BE2C (cell line): ENCODE measurements at regions not wholly inside any gene's neighbourhood (a gene's known extent, or its start where the extent isn't known, plus 50 kb on each side); places are given as distances from the start of the nearest gene placed in this dataset.

Experiments
- DNase-seq: peaks from one replicate; pipeline ENCODE4 v3.0.0-alpha.2; 2020
- H3K27me3 ChIP-seq: fragments of 250-450 bp; sonication (Bioruptor Pico); 2 replicates; pipeline ENCODE4 v1.5.1; 2020; ENCODE audit warnings: mild to moderate bottlenecking
- H3K36me3 ChIP-seq: fragments of 250-450 bp; sonication (Bioruptor Pico); 2 replicates; pipeline ENCODE4 v1.5.1; 2020; ENCODE audit warnings: mild to moderate bottlenecking
- H3K4me1 ChIP-seq: fragments of 250-450 bp; sonication (Bioruptor Pico); 2 replicates; pipeline ENCODE4 v1.5.1; 2020
- H3K4me3 ChIP-seq: 2 replicates; pipeline ENCODE4 v1.5.1; 2011; ENCODE audit warnings: low read depth, low read length
- H3K9me3 ChIP-seq: fragments of 250-450 bp; sonication (Bioruptor Pico); 2 replicates; pipeline ENCODE4 v1.5.1; 2020
- TF ChIP-seq, protein P1 (sequence below): IDR thresholded peaks from 2 replicates; pipeline ENCODE4 v1.5.1; 2012; ENCODE audit warnings: mild to moderate bottlenecking, low read depth, low read length

DNA sequence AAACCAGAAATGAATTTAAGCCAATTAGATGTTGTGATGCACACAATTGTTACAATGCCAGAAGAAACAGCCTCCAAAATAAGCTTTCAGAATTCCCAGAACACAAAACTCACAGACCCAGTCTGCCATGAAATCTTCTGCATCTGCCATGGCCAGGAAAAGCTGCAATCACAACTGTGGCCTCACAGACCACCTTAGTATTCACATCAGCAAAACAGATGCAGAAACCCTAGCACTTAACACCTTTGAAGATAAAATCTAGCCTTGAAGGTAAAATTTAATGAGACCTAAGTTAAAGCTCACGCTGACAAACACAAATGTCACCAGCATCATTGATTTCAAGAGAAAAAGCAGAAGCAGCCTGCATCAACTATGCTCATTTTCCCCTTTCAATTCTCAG is 566.8 kb upstream of the TMPRSS15 start:
- H3K4me1 ChIP-seq, result no peaks in the 10 kb centered on the region

DNA sequence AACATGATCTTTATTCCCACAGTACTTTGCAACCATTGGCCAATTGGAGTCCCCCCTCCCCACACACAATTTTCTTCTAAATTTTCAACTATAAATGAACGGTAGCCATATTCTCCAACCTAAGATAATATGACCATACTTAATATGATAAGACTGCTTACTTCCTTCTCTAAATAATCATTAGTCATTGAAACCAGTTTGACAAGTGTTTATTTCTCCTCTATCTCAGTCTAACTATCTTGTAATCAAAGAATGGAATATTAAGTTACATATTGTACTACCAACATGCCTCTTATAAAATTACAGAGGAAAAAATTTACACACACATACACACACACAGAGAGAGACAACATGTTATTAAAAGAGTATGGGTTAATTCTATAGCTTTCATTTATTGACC is 567.4 kb upstream of the TMPRSS15 start:
- Histone ChIP-seq H3K27me3 (no peaks in the 10 kb centered on the region), H3K36me3 (no peaks in the 10 kb centered on the region), H3K4me3 (no peak overlapping the region), H3K9me3 (no peaks in the 10 kb centered on the region), H3K4me1 (no peaks in the 10 kb centered on the region)
- DNase-seq, result no peak
- TF ChIP-seq, protein P1, sequence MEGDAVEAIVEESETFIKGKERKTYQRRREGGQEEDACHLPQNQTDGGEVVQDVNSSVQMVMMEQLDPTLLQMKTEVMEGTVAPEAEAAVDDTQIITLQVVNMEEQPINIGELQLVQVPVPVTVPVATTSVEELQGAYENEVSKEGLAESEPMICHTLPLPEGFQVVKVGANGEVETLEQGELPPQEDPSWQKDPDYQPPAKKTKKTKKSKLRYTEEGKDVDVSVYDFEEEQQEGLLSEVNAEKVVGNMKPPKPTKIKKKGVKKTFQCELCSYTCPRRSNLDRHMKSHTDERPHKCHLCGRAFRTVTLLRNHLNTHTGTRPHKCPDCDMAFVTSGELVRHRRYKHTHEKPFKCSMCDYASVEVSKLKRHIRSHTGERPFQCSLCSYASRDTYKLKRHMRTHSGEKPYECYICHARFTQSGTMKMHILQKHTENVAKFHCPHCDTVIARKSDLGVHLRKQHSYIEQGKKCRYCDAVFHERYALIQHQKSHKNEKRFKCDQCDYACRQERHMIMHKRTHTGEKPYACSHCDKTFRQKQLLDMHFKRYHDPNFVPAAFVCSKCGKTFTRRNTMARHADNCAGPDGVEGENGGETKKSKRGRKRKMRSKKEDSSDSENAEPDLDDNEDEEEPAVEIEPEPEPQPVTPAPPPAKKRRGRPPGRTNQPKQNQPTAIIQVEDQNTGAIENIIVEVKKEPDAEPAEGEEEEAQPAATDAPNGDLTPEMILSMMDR, result no peak

More for the DNA sequence above, 566.8 kb upstream of the TMPRSS15 start:
- Histone ChIP-seq H3K4me3 (no peak overlapping the region), H3K36me3 (no peaks in the 10 kb centered on the region), H3K27me3 (no peaks in the 10 kb centered on the region), H3K9me3 (no peaks in the 10 kb centered on the region)
- TF ChIP-seq, protein P1, result no peak
- peak; percentile 50 for DNase-seq

DNA sequence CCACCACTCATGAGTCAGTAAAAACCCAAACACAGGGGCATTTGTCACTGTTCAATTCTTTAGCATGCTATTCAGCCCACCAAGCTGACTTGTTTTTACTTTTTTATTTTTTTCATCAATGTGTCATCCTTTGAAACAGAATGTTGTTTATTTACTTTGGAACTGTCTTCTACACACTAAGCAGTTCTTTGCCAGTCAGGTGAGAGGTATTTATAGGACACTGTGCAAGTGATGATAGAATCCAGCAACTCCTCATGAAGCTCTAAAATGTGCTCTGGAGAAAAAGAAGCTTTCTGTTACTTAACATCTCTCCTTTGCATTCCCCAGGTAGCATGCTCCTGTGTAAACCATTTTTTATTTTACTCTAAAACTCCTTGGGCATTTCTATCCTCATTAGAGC is 582.0 kb upstream of the TMPRSS15 start:
- H3K36me3 ChIP-seq, result no peaks in the 10 kb centered on the region
- no peak overlapping the region for H3K4me3 ChIP-seq
- no peaks in the 10 kb centered on the region for H3K27me3 ChIP-seq
- DNase-seq, result no peak
- peaks cover 3% of the 10 kb centered on the region; the same call in 1 of the 2 replicates for H3K4me1 ChIP-seq
- no peaks in the 10 kb centered on the region for H3K9me3 ChIP-seq
- TF ChIP-seq, protein P1, result no peak

DNA sequence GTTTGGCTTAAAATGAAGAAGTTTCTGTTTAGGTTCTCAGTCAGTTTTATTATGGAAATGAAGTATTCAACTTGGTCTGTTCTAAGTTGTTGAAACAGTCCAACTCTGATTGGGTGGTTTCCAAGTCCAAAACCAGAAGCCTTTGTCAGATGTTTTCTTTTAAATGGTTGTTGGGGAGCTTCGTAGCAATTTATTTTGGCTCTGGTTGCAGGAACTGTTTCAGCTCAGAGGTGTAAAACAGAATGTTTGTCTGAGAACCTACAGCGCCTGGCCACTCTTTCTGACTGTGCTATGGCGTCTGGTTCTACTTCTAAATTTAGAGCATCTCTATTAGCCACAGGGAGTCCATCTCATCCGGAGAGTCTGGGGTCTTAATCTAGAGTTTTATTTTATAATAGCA is 582.6 kb upstream of the TMPRSS15 start:
- H3K4me1 ChIP-seq, result peaks cover 3% of the 10 kb centered on the region; the same call in 1 of the 2 replicates
- no peaks in the 10 kb centered on the region for H3K9me3 ChIP-seq
- H3K27me3 ChIP-seq, result no peaks in the 10 kb centered on the region
- H3K4me3 ChIP-seq, result no peak overlapping the region
- H3K36me3 ChIP-seq, result no peaks in the 10 kb centered on the region
- TF ChIP-seq, protein P1, result no peak
- DNase-seq, result no peak

DNA sequence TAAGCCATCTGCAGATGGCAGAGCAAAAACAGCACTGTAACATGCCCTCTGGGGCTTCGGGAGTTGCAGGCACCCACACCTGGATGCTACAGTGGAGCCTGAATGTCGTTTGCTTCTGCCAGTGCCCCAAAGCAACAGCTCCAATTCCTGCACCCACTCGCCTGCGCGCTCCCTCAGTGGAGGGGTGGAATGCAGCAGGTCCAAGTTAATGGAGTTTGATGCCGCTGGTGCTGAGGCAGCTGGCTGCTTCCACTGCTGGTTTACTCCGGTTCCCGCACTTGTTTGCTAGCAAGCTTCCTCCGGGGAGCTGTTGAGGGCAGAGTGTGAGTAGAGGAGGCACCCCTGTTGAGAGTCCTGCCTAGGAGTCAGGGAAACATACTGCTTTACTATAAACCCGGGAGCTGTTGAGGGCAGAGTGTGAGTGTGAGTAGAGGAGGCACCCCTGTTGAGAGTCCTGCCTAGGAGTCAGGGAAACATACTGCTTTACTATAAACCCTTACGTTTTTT is 584.0 kb upstream of the TMPRSS15 start:
- no peaks in the 10 kb centered on the region for H3K27me3 ChIP-seq
- peak overlapping the region; percentile 36 for H3K4me3 ChIP-seq
- peaks cover 3% of the 10 kb centered on the region; the same call in 1 of the 2 replicates for H3K4me1 ChIP-seq
- H3K36me3 ChIP-seq, result no peaks in the 10 kb centered on the region
- TF ChIP-seq, protein P1, result no peak
- peak; percentile 44 for DNase-seq
- H3K9me3 ChIP-seq, result no peaks in the 10 kb centered on the region

DNA sequence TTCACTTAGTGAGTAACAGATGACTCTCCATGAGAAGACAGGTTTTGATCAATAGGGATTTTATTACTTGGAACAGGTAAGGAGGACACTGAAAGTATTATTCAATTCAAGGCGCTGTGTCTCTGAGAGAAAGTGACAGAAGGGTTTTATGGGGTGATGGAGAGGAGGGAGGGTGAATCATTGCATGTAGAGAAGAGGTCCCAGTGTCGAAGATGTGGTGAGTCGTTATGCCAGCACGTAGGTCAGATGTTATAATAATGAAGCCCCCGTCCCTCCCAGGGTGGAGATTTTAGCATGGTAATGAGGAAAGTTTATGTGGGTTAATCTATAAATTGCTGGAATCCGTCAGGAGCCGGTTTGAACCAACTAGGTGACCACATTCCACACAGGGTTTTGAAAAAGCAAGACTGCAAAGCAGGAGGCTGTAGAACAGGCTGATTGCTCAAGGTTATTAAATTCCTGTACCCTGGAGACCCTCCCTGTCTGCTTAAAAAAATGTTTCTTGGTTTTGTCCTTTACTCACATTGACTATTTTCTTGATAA is 586.4 kb upstream of the TMPRSS15 start:
- no peaks in the 10 kb centered on the region for H3K27me3 ChIP-seq
- TF ChIP-seq, protein P1, result no peak
- peaks cover 3% of the 10 kb centered on the region; the same call in 1 of the 2 replicates for H3K4me1 ChIP-seq
- DNase-seq, result no peak
- no peak overlapping the region for H3K4me3 ChIP-seq
- H3K9me3 ChIP-seq, result no peaks in the 10 kb centered on the region
- H3K36me3 ChIP-seq, result no peaks in the 10 kb centered on the region
